Suppressor macrophage treated with lipopolysaccharide for 1 hour (primary cell): ENCODE measurements at regions not wholly inside any gene's neighbourhood (a gene's known extent, or its start where the extent isn't known, plus 50 kb on each side); places are given as distances from the start of the nearest gene placed in this dataset.
"Not testable (repeated sequence)": the region's sequence is repeated elsewhere in the genome, so short reads cannot be mapped to it uniquely, and the experiment has no call there.

ENCODE experiments used
- DNase-seq, 3 donors: peaks; one replicate each; pipeline ENCODE4 v3.0.0-alpha.2; 2020 to 2022

GRCh38 chr19:31031455-31031854 is 317.8 kb downstream of the TSHZ3 start:
- not testable (repeated sequence) for DNase-seq

DNA sequence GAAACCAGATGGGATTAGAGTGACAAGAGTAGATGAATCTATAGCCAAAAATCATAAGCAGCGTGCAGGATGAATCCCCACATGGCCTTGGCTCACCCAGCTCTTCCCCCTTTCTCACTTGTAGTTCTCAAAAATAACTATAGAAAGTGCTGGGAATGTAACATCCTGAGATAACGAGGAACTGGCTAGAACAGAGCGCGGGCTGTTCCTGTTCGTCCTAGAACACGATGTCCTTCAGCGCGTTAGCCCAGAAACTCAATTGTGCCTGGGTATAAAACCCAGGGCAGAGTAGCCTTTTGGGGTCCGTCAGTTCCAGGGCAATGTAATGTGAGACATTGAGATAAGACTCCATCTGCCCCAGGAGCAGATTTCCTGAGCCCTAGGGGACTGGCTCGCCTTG is 326.2 kb downstream of the TSHZ3 start:
- no peak for DNase-seq

GRCh38 chr19:31018936-31019335 is 330.3 kb downstream of the TSHZ3 start:
- no peak for DNase-seq

DNA sequence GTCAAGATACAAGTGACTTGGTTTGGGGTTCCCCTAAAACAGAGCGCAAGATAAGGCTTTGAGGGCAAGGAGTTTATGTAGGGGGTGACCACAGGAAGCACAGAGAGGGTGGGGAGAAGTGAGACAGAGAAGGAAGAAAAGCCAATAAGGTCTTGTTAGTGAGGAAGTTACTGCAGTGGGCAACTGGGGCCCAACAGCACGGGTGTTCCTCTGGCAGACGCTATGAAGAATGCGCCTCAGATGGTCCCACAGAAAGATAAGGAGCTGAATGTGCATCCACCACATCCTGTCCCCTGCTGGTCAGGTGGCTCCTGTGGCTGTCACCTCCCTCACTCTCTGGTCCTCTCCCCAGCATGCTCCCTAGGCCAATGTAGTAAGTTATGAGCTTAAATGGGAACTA is 333.5 kb downstream of the TSHZ3 start:
- DNase-seq = peak in 1 of 3 donors; percentile 3

- DNase-seq = no peak
These were observed 334.6 kb downstream of the TSHZ3 start for GRCh38 chr19:31014668-31015067.

GRCh38 chr19:31013384-31014020 is 335.7 kb downstream of the TSHZ3 start:
- DNase-seq = no peak

GRCh38 chr19:31002518-31003244 is 346.6 kb downstream of the TSHZ3 start:
- DNase-seq = peak in 1 of 3 donors; percentile 4

DNA sequence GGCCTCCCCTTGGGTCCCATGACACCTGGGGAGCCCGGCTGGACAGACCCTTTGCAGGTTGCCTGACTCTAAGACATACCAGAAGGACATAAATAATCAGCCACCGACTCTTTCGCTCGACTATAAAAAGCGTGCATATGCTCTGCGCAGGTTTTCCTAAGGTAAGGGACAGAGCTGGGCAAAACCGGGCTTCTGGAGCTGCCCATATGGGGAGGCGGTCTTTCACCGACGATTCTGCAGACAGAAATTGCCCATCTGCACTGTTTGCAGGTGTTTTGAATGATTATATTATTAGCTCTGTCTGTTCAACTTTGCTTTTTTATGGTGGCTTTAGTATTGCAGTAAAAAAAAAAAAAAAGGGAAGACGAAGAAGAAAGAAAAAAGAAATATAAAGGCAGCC is 347.2 kb downstream of the TSHZ3 start:
- DNase-seq = no peak

DNA sequence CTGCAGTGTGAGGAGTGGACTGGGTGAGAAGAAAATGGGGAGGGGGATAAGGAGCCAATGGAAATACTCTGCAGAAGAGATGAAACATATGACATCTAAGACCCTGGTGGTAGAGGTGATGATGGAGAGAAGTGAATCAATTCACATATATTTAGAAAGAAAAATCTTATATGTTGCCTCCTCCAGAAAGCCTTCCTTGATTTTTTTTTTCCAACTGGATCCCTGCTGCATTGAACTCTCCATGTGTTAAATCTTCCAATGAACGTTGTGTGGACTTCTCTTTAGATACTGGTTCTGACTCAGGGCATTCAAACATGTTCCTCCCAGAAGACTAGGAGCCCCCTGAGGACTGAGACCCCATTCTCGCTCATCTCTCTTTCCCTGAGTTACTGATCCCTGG is 348.3 kb downstream of the TSHZ3 start:
- DNase-seq = no peak

- no peak for DNase-seq
These were observed 349.5 kb downstream of the TSHZ3 start for GRCh38 chr19:30999726-31000125.

- DNase-seq = no peak
These were observed 352.0 kb downstream of the TSHZ3 start for GRCh38 chr19:30997222-30997621.

DNA sequence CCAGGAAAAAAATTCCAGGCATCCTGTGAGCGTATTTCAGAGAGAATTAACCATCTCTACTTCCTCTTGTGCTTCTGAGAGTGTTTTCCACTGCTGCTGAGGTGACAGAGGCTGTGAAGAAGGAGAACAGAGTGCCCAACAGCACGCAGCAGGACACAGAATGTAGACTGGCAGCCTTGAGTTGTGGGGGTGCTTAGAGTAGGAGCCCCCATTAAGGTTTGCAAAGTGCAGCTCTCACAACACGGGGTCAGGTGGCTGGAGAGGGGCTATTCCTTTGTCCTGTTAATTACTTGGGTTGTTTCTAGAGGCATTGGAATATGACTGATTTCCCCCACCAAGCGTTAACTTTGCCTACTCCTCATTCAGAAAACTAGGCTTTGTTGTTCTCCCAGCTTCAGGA is 370.6 kb downstream of the TSHZ3 start:
- DNase-seq = no peak

- no peak for DNase-seq
These were observed 379.6 kb downstream of the TSHZ3 start for GRCh38 chr19:30969591-30969990.

GRCh38 chr19:30968841-30969399 is 380.3 kb downstream of the TSHZ3 start:
- no peak for DNase-seq

DNA sequence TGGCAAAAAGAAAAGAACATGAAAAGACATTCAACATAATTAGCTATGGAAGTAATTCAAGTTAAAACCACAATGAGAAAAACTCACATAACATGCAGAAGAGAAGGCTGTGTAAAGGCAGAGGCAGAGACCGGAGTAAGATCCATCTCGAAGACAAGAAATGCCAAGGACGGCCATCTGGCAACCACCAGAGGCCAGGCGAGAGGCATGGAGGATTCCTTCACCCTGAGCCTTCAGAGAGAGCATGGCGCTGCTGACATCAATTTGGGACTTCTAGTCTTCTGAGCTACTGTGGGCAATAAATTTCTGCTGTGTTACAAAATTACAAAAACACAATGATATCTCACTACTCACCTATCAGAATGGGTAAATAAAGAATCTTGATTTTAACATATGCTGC is 381.0 kb downstream of the TSHZ3 start:
- no peak for DNase-seq

- DNase-seq = peak; percentile 25 to 40 (median 31)
These were observed 382.8 kb downstream of the TSHZ3 start for GRCh38 chr19:30966486-30966885.

GRCh38 chr19:30959011-30959410 is 390.2 kb downstream of the TSHZ3 start:
- no peak for DNase-seq

GRCh38 chr19:30955112-30956104 is 393.8 kb downstream of the TSHZ3 start:
- no peak for DNase-seq

DNA sequence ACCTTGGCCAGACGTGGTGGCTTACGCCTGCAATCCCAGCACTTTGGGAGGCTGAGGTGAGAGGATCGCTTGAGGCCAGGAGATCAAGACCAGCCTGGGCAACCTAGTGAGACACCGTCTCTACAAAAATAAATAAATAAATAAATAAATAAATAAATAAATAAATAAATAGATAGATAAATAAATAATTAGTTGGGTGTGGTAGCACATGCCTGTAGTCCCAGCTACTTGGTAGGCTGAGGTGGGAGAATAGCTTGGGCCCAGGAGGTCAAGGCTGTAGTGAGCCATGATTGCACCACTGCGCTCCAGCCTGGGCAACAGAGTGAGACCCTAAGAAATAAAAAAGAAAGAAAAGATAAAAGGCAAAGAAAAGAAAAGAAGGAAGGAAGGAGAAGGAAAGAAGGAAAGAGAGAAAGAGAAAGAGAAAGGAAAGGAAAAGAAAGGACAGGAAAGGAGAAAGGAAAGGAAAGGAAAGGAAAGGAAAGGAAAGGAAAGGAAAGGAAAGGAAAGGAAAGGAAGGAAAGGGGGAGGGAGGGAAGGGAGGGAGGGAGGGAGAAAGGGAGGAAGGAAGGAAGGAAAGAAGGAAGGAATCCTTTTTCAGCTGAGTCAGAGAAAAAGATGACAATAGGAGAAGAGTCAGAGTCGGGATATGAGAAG is 404.8 kb downstream of the TSHZ3 start:
- DNase-seq = peak in 1 of 3 donors; percentile 15

DNA sequence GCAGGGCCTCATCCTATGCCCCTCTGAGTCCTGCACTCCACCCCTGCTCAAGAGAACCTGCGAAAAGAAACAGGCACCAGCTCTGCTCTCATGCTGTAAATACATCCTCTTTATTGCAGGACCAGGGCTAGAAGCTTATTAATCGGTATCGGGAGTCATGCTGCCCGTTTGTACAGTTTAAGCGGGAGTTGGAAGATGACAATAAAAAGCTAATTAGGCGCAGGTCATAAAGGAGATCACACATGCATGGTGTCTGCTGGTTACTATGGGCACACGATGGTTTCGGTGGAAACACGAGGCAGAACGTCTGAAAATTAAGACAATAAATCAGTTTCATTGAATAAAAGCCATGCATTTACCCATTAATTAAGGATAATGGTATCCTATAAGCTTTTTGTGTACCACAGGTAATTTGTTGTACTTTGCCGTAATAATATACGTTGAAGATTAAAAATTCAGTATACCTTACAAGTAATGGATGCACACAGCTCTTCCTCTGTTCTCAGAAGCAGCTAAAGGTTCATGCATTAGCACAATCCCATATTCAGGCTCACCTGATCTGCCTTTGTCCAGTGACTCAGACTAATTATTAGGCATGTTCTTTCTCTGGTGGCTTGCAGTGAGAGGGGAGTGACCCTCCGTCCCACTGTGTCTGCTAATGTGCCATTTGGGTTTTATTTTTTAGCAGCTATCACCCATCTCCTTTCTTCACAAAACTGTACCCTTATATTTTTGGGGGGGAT is 406.0 kb downstream of the TSHZ3 start:
- no peak for DNase-seq

DNA sequence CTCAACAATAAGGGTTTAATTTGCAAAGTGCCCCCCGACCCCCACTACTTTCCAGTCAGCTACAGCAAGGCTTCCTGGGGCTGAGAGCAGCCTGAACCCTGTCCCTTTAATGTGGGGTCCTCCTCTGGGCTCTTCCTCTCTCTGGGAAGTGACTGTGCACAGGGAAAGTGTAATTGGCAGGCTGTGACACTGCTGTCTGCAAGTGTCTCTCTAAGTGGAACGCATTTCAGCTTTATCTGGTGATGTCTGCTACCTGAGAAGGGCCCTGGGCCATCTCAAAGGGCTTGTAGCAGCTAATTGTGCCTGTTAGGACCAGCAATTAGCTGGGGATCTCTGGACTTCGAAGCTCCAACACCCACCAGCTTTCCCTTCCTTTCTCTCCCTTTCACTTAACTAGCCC is 406.6 kb downstream of the TSHZ3 start:
- DNase-seq = no peak

DNA sequence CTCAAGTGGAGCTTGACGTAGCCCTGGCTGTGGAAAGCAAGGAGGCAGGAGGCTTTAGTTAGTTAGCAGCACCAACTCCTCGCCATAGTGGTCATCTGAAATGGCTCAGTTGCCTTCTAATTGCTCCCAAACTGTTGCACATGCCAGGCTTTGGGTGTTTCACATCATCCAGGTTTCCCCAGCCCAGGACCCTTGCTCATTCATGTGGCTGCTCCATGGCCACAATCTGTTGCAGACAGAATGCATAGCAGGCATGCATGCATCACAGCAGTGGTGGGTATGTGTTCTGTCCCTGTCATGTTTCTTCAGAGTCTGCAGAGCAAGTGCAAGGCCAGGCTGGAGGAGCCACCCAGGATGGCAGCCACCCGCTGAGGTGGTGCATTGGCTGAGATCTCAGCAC is 407.6 kb downstream of the TSHZ3 start:
- no peak for DNase-seq
